K562 (cell line): ENCODE measurements at regions not wholly inside any gene's neighbourhood (a gene's known extent, or its start where the extent isn't known, plus 50 kb on each side); places are given as distances from the start of the nearest gene placed in this dataset.

Experiments
- ATAC-seq: fragments of 200-7000 bp; cut with Tn5 transposase; 3 replicates; pipeline ENCODE4 v1.9.1; 2020; ENCODE audit warnings: moderate library complexity
- BruUV-seq: library from RNA; stranded (reverse); fragments of 400-500 nt; replicated peaks from 2 replicates; lab custom pipeline; 2021; lab: Mats Ljungman, UMichigan
- CTCF ChIA-PET: fragments of 300-600 bp; formaldehyde crosslinking; extraction: SDS; loops from one replicate; lab custom pipeline; 2021; ENCODE audit warnings: low intra/inter-chr PET ratio; lab: Yijun Ruan, JAX
- POLR2A ChIA-PET: fragments of 300-600, 350-650 bp; sonication (Branson Sonifier 250); formaldehyde crosslinking; extraction: SDS; loops from one replicate; lab custom pipeline; 2021; ENCODE audit warnings: antibody characterized with exemption, inconsistent platforms; lab: Yijun Ruan, JAX
- DNase-seq, 4 experiments: peaks; one replicate each; pipeline versions ENCODE4 v3.0.0 to v3.0.0-alpha.2; 2011 to 2018; ENCODE audit warnings: low spot score in 3 of 4, mixed read lengths in 3 of 4; ENCODE audit errors: extremely low read depth in 1 of 4
- FAIRE-seq: peaks from 2 replicates; lab custom pipeline; 2011; peaks lifted over from hg19 to GRCh38; lab: Jason Lieb, UNC
- H2AFZ ChIP-seq: 2 replicates; pipeline ENCODE4 v1.6.0; 2011; ENCODE audit warnings: low read depth, low read length, control low read depth, inconsistent platforms
- H3K27ac ChIP-seq: fragments of 200-600 bp; 3 replicates; pipeline ENCODE4 v1.8.0; 2011; ENCODE audit warnings: low read depth, mild to moderate bottlenecking, control low read depth, inconsistent platforms, low read length, moderate library complexity, mixed read lengths; ENCODE audit errors: extremely low read depth
- H3K27me3 ChIP-seq, 2 experiments: fragments of 300-600 bp in 1 of 2; 2 replicates in 1 of 2; 3 replicates in 1 of 2; pipeline versions ENCODE4 v1.6.0 to v1.8.0; 2011; ENCODE audit warnings: inconsistent platforms in 2 of 2, low read length in 2 of 2, mild to moderate bottlenecking in 1 of 2, mixed read lengths in 1 of 2, moderate library complexity in 1 of 2; ENCODE audit not compliant: control insufficient read depth in 2 of 2, insufficient read depth in 2 of 2
- H3K36me3 ChIP-seq: fragments of 300-600 bp; 3 replicates; pipeline ENCODE4 v1.8.0; 2011; ENCODE audit warnings: mild to moderate bottlenecking, low read length, inconsistent platforms; ENCODE audit not compliant: control insufficient read depth, insufficient read depth
- H3K4me1 ChIP-seq, 2 experiments: fragments of 200-600 bp in 1 of 2; replicated peaks in 1 of 2; 2 replicates in 1 of 2; 3 replicates in 1 of 2; pipeline versions ENCODE4 v1.5.1 to v1.8.0; 2011; ENCODE audit warnings: inconsistent platforms in 2 of 2, low read length in 2 of 2, mild to moderate bottlenecking in 1 of 2, mixed read lengths in 1 of 2, moderate library complexity in 1 of 2; ENCODE audit not compliant: control insufficient read depth in 2 of 2, insufficient read depth in 2 of 2
- H3K4me2 ChIP-seq: 2 replicates; pipeline ENCODE4 v1.6.1; 2011; ENCODE audit warnings: low read length, control low read depth, inconsistent platforms, mixed read lengths; ENCODE audit not compliant: insufficient read depth
- H3K4me3 ChIP-seq: fragments of 200-600 bp; sonication (generic), shearing (Covaris generic); 2 replicates; pipeline ENCODE4 v1.5.1; 2016; ENCODE audit warnings: control low read depth, inconsistent platforms
- H3K79me2 ChIP-seq: fragments of 200-600 bp; 3 replicates; pipeline ENCODE4 v1.8.0; 2011; ENCODE audit warnings: low read length, inconsistent platforms; ENCODE audit not compliant: control insufficient read depth, insufficient read depth
- H3K9ac ChIP-seq, 2 experiments: 2 replicates each; pipeline versions ENCODE4 v1.6.0 to v1.6.1; 2011; ENCODE audit warnings: low read depth in 2 of 2, low read length in 2 of 2, control low read depth in 1 of 2, inconsistent platforms in 1 of 2, mild to moderate bottlenecking in 1 of 2, mixed read lengths in 1 of 2; ENCODE audit not compliant: insufficient read depth in 1 of 2
- H3K9me1 ChIP-seq: one replicate; pipeline ENCODE4 v1.6.0; 2011; ENCODE audit warnings: inconsistent platforms, mild to moderate bottlenecking, low read length, moderate library complexity; ENCODE audit not compliant: control insufficient read depth, insufficient read depth
- H3K9me3 ChIP-seq: replicated peaks from 2 replicates; pipeline ENCODE4 v1.5.1; 2011; ENCODE audit warnings: low read depth, low read length, inconsistent platforms; ENCODE audit not compliant: control insufficient read depth, insufficient read depth
- H4K20me1 ChIP-seq: replicated peaks from 2 replicates; pipeline ENCODE4 v1.6.1; 2011; ENCODE audit warnings: low read length, inconsistent platforms, mixed read lengths; ENCODE audit not compliant: control insufficient read depth, insufficient read depth
- CHCHD3 ChIP-seq: fragments of 250-450 bp; sonication (Bioruptor Pico); IDR thresholded peaks from 2 replicates; pipeline ENCODE4 v2.1.2; 2022; ENCODE audit warnings: mild to moderate bottlenecking
- EHMT2 ChIP-seq: fragments of 450-650 bp; IDR thresholded peaks from 2 replicates; pipeline ENCODE4 v1.6.1; 2018; ENCODE audit warnings: antibody characterized with exemption
- EP300 ChIP-seq: IDR thresholded peaks from 2 replicates; pipeline ENCODE4 v1.6.1; 2012; ENCODE audit warnings: low read length, improper control_type of control experiment
- HDGF ChIP-seq: fragments of 450-650 bp; IDR thresholded peaks from 2 replicates; pipeline ENCODE4 v1.6.1; 2016
- NR2C1 ChIP-seq, 2 experiments: fragments of 450-650 bp; IDR thresholded peaks; 2 replicates each; pipeline ENCODE4 v1.6.1; 2017; ENCODE audit warnings: mild to moderate bottlenecking in 2 of 2, antibody characterized with exemption in 1 of 2, inconsistent platforms in 1 of 2, missing compliant biosample characterization in 1 of 2, missing genetic modification characterization in 1 of 2
- SMARCA4 ChIP-seq: fragments of 450-650 bp; IDR thresholded peaks from 2 replicates; pipeline ENCODE4 v1.6.1; 2016
- ZNF311 ChIP-seq: fragments of 250-450 bp; sonication (Bioruptor Pico); IDR thresholded peaks from 2 replicates; pipeline ENCODE4 v1.4.0; 2020; ENCODE audit warnings: mild to moderate bottlenecking, moderate library complexity
- ZNF76 ChIP-seq: fragments of 250-450 bp; sonication (Bioruptor Pico); IDR thresholded peaks from 2 replicates; pipeline ENCODE4 v1.4.0; 2020; ENCODE audit warnings: mild to moderate bottlenecking, moderate library complexity, borderline replicate concordance
- WGBS: fragments of 100-300 bp; shearing (Covaris generic); methylation state at CpG from one replicate; pipeline ENCODE4 v1.1.6; 2016; ENCODE audit warnings: low coverage, mixed read lengths; ENCODE audit not compliant: insufficient coverage; ENCODE audit errors: missing lambda C conversion rate; 5-methylcytosine and 5-hydroxymethylcytosine counted together
- in situ Hi-C: fragments of 300-500 bp; cut with MboI; formaldehyde crosslinking; loops from 4 replicates; pipeline ENCODE4 v1.15.0; 2018; ENCODE audit warnings: inconsistent platforms, mixed read lengths
- intact Hi-C: fragments of 100-400 bp; cut with micrococcal nuclease; formaldehyde crosslinking; loops from 2 replicates; pipeline ENCODE4 v1.14.2; 2022
- TF ChIP-seq, protein P1 (sequence below): sonication (generic); formaldehyde crosslinking; IDR thresholded peaks from 2 replicates; pipeline ENCODE4 v1.8.0; 2022; ENCODE audit warnings: missing genetic modification reagents, mild to moderate bottlenecking, borderline replicate concordance
- TF ChIP-seq, protein P2 (sequence below): sonication (generic); formaldehyde crosslinking; IDR thresholded peaks from 2 replicates; pipeline ENCODE4 v1.8.0; 2023; ENCODE audit warnings: missing genetic modification reagents, mild to moderate bottlenecking, borderline replicate concordance

DNA sequence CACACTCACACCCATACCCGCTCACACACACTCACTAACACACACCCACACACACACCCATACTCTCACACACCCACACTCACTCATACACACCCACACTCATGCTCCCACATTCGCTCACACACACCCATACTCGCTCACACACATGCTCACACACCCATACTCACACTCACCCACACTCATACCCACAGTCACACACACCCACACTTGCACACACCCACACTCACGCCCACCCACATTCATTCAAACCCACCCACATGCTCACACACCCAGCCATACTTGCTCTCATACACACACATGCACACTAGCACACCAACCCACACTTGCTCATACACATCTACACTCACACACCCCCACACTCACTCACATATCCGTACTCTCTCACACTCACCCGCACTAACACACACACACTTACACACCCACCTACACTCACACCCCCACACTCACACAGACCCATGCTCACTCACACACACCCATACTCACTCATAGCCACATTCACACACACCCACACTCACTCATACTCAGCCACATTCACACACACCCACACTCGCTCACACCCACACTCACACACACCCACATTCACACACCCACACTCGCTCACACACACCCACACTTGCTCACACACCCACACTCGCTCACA is 322.4 kb upstream of the N4BP1 start (continued):
- TF ChIP-seq, protein P1, sequence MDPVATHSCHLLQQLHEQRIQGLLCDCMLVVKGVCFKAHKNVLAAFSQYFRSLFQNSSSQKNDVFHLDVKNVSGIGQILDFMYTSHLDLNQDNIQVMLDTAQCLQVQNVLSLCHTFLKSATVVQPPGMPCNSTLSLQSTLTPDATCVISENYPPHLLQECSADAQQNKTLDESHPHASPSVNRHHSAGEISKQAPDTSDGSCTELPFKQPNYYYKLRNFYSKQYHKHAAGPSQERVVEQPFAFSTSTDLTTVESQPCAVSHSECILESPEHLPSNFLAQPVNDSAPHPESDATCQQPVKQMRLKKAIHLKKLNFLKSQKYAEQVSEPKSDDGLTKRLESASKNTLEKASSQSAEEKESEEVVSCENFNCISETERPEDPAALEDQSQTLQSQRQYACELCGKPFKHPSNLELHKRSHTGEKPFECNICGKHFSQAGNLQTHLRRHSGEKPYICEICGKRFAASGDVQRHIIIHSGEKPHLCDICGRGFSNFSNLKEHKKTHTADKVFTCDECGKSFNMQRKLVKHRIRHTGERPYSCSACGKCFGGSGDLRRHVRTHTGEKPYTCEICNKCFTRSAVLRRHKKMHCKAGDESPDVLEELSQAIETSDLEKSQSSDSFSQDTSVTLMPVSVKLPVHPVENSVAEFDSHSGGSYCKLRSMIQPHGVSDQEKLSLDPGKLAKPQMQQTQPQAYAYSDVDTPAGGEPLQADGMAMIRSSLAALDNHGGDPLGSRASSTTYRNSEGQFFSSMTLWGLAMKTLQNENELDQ, result no peak
- TF ChIP-seq, all 486 proteins: peak for 0

DNA sequence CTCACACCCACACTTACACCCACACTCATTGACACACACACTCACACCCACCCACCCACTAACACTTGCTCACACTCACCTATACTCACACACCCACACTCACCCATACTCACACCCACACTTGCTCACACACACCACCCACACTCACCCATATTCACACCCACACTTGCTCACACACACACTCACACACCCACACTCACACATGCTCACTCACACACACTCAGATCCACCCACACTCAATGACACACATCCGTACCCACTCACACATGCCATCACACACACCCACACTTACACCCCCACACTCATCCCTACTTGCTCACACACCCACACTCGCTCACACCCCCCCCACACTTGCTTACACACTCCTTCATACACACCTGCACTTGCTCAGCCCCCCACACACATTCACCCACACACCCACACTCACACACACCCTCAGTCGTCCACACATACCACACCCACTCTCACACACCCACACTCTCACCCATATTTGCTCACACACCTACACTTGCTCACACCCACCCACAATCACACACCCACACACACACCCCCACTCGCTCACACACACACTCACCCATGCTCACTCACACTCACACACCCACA is 321.1 kb upstream of the N4BP1 start:
- no peak for ATAC-seq
- Histone ChIP-seq H3K4me3 (no peak overlapping the region), H3K79me2 (no peaks in the 10 kb centered on the region), H3K4me1 (no peaks in the 10 kb centered on the region), H3K36me3 (no peaks in the 10 kb centered on the region), H2AFZ (no peak overlapping the region), H3K27me3 (no peaks in the 10 kb centered on the region), H4K20me1 (no peaks in the 10 kb centered on the region), H3K9ac (no peak overlapping the region), H3K27ac (no peak overlapping the region), H3K4me2 (no peak overlapping the region), H3K9me3 (peaks cover 5% of the 10 kb centered on the region; the same call in 1 of the 2 replicates), H3K9me1 (no peaks in the 10 kb centered on the region)
- WGBS, result 4% methylated on average over 3 of the region's 4 CpGs
- in situ Hi-C loops, result no loop called here
- BruUV-seq, result no TSS peak
- no peak for FAIRE-seq
- CTCF ChIA-PET, result no interaction called here
- intact Hi-C loops, result no loop called here
- DNase-seq, result no peak
- POLR2A ChIA-PET, result no interaction called here
- no peak for TF ChIP-seq HDGF
- no peak for TF ChIP-seq ZNF76 (CRISPR knock-in tag)
- TF ChIP-seq, protein P1, result no peak
- TF ChIP-seq SMARCA4, result no peak
- TF ChIP-seq CHCHD3 (CRISPR knock-in tag), result no peak
- TF ChIP-seq ZNF311 (CRISPR knock-in tag), result no peak
- TF ChIP-seq, protein P2, sequence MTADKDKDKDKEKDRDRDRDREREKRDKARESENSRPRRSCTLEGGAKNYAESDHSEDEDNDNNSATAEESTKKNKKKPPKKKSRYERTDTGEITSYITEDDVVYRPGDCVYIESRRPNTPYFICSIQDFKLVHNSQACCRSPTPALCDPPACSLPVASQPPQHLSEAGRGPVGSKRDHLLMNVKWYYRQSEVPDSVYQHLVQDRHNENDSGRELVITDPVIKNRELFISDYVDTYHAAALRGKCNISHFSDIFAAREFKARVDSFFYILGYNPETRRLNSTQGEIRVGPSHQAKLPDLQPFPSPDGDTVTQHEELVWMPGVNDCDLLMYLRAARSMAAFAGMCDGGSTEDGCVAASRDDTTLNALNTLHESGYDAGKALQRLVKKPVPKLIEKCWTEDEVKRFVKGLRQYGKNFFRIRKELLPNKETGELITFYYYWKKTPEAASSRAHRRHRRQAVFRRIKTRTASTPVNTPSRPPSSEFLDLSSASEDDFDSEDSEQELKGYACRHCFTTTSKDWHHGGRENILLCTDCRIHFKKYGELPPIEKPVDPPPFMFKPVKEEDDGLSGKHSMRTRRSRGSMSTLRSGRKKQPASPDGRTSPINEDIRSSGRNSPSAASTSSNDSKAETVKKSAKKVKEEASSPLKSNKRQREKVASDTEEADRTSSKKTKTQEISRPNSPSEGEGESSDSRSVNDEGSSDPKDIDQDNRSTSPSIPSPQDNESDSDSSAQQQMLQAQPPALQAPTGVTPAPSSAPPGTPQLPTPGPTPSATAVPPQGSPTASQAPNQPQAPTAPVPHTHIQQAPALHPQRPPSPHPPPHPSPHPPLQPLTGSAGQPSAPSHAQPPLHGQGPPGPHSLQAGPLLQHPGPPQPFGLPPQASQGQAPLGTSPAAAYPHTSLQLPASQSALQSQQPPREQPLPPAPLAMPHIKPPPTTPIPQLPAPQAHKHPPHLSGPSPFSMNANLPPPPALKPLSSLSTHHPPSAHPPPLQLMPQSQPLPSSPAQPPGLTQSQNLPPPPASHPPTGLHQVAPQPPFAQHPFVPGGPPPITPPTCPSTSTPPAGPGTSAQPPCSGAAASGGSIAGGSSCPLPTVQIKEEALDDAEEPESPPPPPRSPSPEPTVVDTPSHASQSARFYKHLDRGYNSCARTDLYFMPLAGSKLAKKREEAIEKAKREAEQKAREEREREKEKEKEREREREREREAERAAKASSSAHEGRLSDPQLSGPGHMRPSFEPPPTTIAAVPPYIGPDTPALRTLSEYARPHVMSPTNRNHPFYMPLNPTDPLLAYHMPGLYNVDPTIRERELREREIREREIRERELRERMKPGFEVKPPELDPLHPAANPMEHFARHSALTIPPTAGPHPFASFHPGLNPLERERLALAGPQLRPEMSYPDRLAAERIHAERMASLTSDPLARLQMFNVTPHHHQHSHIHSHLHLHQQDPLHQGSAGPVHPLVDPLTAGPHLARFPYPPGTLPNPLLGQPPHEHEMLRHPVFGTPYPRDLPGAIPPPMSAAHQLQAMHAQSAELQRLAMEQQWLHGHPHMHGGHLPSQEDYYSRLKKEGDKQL, result no peak
- no peak for TF ChIP-seq EP300
- TF ChIP-seq EHMT2, result no peak
- no peak for TF ChIP-seq NR2C1 (IDR thresholded peaks at IDR 0.05)
- TF ChIP-seq NR2C1 (tag; IDR thresholded peaks at IDR 0.05), result no peak
